ENCODE measurements at regions not wholly inside any gene's neighbourhood (a gene's known extent, or its start where the extent isn't known, plus 50 kb on each side); places are given as distances from the start of the nearest gene placed in this dataset.

DNA sequence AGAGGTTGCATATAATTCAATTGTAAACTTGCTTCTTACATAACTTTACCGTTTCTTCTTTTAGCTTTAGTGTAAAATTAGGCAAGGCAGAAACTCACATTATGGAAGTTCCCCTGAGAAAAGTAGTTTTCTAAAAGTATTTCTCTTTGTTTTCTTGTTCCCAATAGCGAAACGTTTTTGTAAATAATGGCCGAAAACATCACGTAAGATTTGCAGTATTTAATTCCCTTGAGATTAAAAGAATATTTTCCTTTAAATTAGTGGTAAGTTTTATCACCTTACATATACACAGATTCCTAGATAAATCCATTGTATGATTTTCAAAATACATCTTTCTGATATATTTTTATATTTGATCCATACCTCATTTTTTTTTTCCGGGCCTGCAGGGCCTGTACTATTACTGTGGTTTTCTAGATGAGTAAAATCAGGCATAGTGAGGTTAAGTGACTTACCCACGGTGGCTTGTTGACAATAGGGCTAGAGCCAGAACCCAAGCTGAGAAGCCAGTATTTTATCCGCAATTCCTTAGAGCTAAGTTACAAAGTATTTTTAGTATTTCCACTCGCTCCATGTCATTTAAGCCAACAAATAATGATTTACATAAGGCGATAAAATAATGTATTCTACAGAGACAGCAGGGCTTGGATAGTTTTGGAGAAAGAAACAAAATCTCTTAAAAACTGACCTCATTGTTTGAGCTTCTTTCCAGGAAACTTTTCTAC is 82.2 kb upstream of the VEGFC start:
- peaks cover 11% of the 10 kb centered on the region for H3K9me3 Mint-ChIP-seq (ENCODE audit: low read depth)
- H3K36me3 Mint-ChIP-seq (ENCODE audit: low read depth) = no peaks in the 10 kb centered on the region
- H3K27ac Mint-ChIP-seq (ENCODE audit: unreplicated experiment) = no peak overlapping the region
- TF ChIP-seq, protein P1, sequence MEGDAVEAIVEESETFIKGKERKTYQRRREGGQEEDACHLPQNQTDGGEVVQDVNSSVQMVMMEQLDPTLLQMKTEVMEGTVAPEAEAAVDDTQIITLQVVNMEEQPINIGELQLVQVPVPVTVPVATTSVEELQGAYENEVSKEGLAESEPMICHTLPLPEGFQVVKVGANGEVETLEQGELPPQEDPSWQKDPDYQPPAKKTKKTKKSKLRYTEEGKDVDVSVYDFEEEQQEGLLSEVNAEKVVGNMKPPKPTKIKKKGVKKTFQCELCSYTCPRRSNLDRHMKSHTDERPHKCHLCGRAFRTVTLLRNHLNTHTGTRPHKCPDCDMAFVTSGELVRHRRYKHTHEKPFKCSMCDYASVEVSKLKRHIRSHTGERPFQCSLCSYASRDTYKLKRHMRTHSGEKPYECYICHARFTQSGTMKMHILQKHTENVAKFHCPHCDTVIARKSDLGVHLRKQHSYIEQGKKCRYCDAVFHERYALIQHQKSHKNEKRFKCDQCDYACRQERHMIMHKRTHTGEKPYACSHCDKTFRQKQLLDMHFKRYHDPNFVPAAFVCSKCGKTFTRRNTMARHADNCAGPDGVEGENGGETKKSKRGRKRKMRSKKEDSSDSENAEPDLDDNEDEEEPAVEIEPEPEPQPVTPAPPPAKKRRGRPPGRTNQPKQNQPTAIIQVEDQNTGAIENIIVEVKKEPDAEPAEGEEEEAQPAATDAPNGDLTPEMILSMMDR (IDR thresholded peaks at IDR 0.05) = no peak
- no peaks in the 10 kb centered on the region for H3K27me3 Mint-ChIP-seq (ENCODE audit: low read depth)
- no peaks in the 10 kb centered on the region for H3K4me1 Mint-ChIP-seq (ENCODE audit: low read depth)
- no peak for DNase-seq (ENCODE audit: low spot score)
- no peak overlapping the region for H3K4me3 Mint-ChIP-seq (ENCODE audit: unreplicated experiment)

DNA sequence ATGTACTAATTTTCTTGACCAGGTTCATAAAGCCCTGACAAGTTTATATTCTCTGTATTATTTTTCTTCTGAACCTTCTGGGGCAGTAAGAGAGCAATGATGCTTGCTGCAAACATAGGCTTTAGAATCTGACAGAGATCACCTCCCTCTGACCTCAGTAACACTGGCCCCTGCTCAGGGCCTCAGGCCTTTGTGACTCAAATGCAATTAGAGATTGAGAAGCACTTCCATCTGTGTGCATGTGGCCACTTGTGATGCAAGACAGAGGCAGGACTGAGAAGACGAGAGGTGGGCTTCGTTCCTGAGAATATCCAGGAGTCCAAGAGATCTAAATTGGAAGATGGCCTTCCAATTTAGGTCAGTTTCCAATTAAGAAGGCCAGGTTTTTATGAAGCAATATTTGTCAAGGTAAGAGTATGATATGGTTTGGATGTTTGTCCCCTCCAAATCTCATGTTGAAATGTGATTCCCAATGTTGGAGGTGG is 82.8 kb upstream of the VEGFC start:
- Mint-ChIP-seq H3K4me3 (ENCODE audit: unreplicated experiment) (no peak overlapping the region), H3K27me3 (ENCODE audit: low read depth) (no peaks in the 10 kb centered on the region), H3K4me1 (ENCODE audit: low read depth) (no peaks in the 10 kb centered on the region), H3K36me3 (ENCODE audit: low read depth) (no peaks in the 10 kb centered on the region), H3K9me3 (ENCODE audit: low read depth) (peaks cover 9% of the 10 kb centered on the region), H3K27ac (ENCODE audit: unreplicated experiment) (no peak overlapping the region)
- DNase-seq (ENCODE audit: low spot score) = no peak
- TF ChIP-seq, protein P1 (IDR thresholded peaks at IDR 0.05) = no peak

DNA sequence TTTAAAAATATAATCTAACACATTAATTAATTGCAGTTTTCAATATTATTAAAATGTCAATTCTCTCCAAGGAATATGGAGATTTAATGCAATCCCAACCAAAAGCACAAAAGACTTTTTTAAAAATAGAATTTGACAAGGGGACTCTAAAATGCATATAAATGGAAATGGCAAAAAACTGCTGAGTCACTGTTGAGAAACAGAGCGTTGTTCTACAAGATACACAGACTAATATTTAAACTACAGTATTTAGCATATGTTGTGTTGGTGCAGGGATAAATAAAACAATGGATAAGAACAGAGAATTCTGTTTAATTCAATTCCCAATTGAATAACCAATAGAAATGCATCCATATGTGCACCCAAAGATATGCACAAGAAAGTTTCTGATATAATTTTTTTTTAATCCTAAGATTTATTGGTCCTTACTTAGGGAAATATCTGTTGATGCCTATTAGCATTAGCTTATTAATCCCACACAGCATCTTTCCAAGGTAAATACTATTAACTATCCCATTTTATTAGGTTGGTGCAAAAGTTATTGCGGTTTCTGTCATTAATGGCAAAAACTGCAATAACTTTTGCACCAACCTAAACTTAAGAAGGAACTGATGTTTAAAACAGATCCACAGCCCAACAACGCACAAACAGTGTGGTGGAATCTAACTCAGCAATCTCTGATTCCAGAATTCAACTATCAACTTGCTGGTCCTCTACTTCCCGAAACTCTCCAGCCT is 86.8 kb upstream of the VEGFC start:
- no peak for DNase-seq (ENCODE audit: low spot score)
- Mint-ChIP-seq H3K36me3 (ENCODE audit: low read depth) (no peaks in the 10 kb centered on the region), H3K27me3 (ENCODE audit: low read depth) (no peaks in the 10 kb centered on the region), H3K27ac (ENCODE audit: unreplicated experiment) (no peak overlapping the region), H3K9me3 (ENCODE audit: low read depth) (no peaks in the 10 kb centered on the region), H3K4me3 (ENCODE audit: unreplicated experiment) (no peak overlapping the region), H3K4me1 (ENCODE audit: low read depth) (peaks cover 24% of the 10 kb centered on the region)
- TF ChIP-seq, protein P1 (IDR thresholded peaks at IDR 0.05) = no peak

DNA sequence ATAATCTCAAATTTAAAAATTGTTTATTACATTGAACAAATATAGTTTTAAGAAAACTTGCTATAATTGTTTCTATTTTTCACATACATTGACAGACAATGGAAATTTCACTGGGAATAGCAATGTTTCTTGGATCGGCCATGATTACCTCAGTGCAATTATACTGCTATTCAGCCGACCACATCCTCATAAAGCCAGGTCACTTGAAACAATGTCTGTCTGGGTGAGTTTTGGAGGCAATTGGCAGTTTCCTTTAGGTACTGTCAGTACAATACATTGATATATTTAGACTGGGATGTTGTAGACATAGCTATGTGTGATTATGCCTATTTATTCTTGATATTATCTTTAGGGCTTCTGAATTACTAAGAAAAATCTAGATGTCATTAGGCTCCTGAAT is 89.5 kb upstream of the VEGFC start:
- H3K4me3 Mint-ChIP-seq (ENCODE audit: unreplicated experiment) = no peak overlapping the region
- no peaks in the 10 kb centered on the region for H3K27me3 Mint-ChIP-seq (ENCODE audit: low read depth)
- no peak for DNase-seq (ENCODE audit: low spot score)
- peaks cover 24% of the 10 kb centered on the region for H3K4me1 Mint-ChIP-seq (ENCODE audit: low read depth)
- TF ChIP-seq, protein P1 (IDR thresholded peaks at IDR 0.05) = no peak
- no peaks in the 10 kb centered on the region for H3K9me3 Mint-ChIP-seq (ENCODE audit: low read depth)
- no peaks in the 10 kb centered on the region for H3K36me3 Mint-ChIP-seq (ENCODE audit: low read depth)
- H3K27ac Mint-ChIP-seq (ENCODE audit: unreplicated experiment) = no peak overlapping the region

DNA sequence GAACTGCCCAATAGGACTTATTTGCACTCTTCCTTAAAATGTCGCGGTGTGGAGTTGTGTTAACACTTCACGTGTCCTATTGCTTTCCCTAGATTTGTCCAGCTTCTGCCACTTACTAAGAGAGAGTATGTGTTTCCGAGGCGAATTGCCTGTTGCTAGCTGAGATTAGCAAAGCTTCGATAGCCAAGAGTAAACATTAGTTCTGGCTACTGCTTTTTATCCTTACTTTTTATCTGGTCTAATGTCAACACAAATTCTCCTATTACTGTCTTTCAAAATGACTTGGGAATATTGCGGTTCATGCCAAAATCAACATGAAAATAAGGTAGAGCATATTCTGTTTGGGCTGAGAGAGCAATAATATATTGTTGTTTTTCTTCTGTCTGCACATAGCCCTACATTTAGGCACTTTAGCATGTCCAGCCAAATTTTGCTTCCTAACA is 90.4 kb upstream of the VEGFC start:
- TF ChIP-seq, protein P1 (IDR thresholded peaks at IDR 0.05) = no peak
- Mint-ChIP-seq H3K27me3 (ENCODE audit: low read depth) (no peaks in the 10 kb centered on the region), H3K36me3 (ENCODE audit: low read depth) (no peaks in the 10 kb centered on the region), H3K9me3 (ENCODE audit: low read depth) (no peaks in the 10 kb centered on the region), H3K4me3 (ENCODE audit: unreplicated experiment) (peak overlapping the region; percentile 14), H3K4me1 (ENCODE audit: low read depth) (peaks cover 24% of the 10 kb centered on the region), H3K27ac (ENCODE audit: unreplicated experiment) (peak overlapping the region; percentile 75)
- no peak for DNase-seq (ENCODE audit: low spot score)
